Pancreas (tissue), 10 donors: ENCODE measurements at regions not wholly inside any gene's neighbourhood (a gene's known extent, or its start where the extent isn't known, plus 50 kb on each side); places are given as distances from the start of the nearest gene placed in this dataset.
"Not testable (repeated sequence)": the region's sequence is repeated elsewhere in the genome, so short reads cannot be mapped to it uniquely, and the experiment has no call there.

ENCODE experiments used
- ATAC-seq, 4 donors: fragments of 200-7000 bp; cut with Tn5 transposase; one replicate each; pipeline versions ENCODE4 v1.8.0 to v1.9.1; 2020; ENCODE audit warnings: mild to moderate bottlenecking in 4 of 4, moderate library complexity in 4 of 4
- DNase-seq, 6 donors: peaks; one replicate each; pipeline ENCODE4 v3.0.0-alpha.2; 2020
- FAIRE-seq: peaks from 2 replicates; lab custom pipeline; 2012; peaks lifted over from hg19 to GRCh38; lab: Jason Lieb, UNC
- H3K27ac ChIP-seq, 4 donors: fragments of 200-600 bp; sonication (generic); 1 replicate in 3 of 4; 2 replicates in 1 of 4; pipeline versions ENCODE4 v1.5.0 to v1.8.0; 2020
- H3K27me3 ChIP-seq, 4 donors: fragments of 200-600 bp; one replicate each; pipeline ENCODE4 v1.8.0; 2021
- H3K36me3 ChIP-seq, 3 donors: fragments of 200-600 bp; sonication (generic) in 1 of 3; one replicate each; pipeline versions ENCODE4 v1.5.0 to v1.8.0; 2020 to 2021
- H3K4me1 ChIP-seq, 3 donors: fragments of 200-600 bp; one replicate each; pipeline ENCODE4 v1.8.0; 2021
- H3K4me3 ChIP-seq, 4 donors: fragments of 200-600 bp; sonication (generic) in 2 of 4; one replicate each; pipeline versions ENCODE4 v1.5.0 to v1.8.0; 2020 to 2021
- H3K9me3 ChIP-seq, 4 donors: fragments of 200-600 bp; one replicate each; pipeline ENCODE4 v1.8.0; 2021
- CTCF ChIP-seq, 4 donors: fragments of 200-600 bp; sonication (generic) in 3 of 4; IDR thresholded peaks; one replicate each; pipeline versions ENCODE4 v1.5.0 to v1.8.0; 2021; ENCODE audit warnings: antibody characterized with exemption in 4 of 4
- WGBS, 2 donors: extraction: QIAGEN DNeasy Blood & Tissue Kit; methylation state at CpG; one replicate each; pipeline ENCODE4 v1.1.7; 2013; 5-methylcytosine and 5-hydroxymethylcytosine counted together
- intact Hi-C, 3 donors: fragments of 100-400 bp; cut with DNase I; formaldehyde crosslinking; loops; one replicate each; pipeline versions ENCODE4 v1.11.1 to v1.14.2; 2022
- donor health status: healthy with polysubstance abuse.
- donor health status: DM: no; HTN: no; CAD: no; lungs with moderate emphysema.
- donor health status: DM: no; HTN: no; CAD: no.
- donor health status: control.
- donor health status: control.
- donor health status: Bipolar disorder and iron deficiency.
- donor health status: DM: yes; HTN: yes; CAD: no.
- donor health status: DM: no; HTN: no; CAD: no.
- donor health status: DM: no; HTN: no; CAD: no.
- donor health status: DM: yes; HTN: yes; CAD: no.

GRCh38 chr4:66372706-66373105, 702.4 kb upstream of the EPHA5 start:
- Histone ChIP-seq H3K4me1 (no peaks in the 10 kb centered on the region), H3K27me3 (no peaks in the 10 kb centered on the region), H3K27ac (no peak overlapping the region), H3K36me3 (no peaks in the 10 kb centered on the region), H3K9me3 (no peaks in the 10 kb centered on the region), H3K4me3 (no peak overlapping the region)
- ATAC-seq (no peak), DNase-seq (no peak), FAIRE-seq (no peak)
- WGBS, 2 donors, result 74 to 82% methylated on average over 6 of the region's 6 CpGs
- intact Hi-C loops, result no loop called here
- no peak for TF ChIP-seq CTCF (IDR thresholded peaks at IDR 0.05)

DNA sequence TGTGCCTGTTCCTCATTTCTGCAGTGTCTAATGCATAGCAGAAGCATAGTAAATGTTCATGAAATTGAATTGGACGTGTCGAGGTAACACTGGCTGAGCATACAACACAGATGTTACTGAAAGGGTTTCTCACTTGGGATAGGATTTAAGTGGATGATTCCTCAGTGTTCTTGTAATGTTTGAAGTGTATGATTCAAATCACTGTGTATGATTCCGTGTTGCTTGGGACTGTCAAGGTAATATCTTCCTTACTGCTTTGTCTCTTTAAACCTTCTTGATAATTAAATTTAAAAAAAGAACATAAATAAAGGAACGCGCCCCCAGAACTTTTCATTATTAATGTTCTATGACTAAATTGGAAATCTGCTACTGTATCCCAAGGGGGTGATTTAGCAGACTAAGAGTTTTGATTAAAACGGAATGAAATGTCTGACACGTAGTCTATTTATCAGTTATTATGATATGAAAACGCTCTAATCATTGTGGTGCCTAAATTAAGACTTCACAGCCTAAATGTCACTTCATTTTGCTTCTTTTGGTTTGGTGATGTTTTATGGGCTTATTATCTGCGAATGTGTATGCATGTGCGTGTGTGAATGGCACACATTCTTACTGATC, 696.9 kb upstream of the EPHA5 start:
- no peak overlapping the region for H3K4me3 ChIP-seq
- no peak for FAIRE-seq
- no peaks in the 10 kb centered on the region for H3K36me3 ChIP-seq
- no peaks in the 10 kb centered on the region for H3K4me1 ChIP-seq
- H3K9me3 ChIP-seq, result no peaks in the 10 kb centered on the region
- WGBS, 2 donors, result 59 to 75% methylated on average over 10 of the region's 10 CpGs
- intact Hi-C loops, result no loop called here
- H3K27ac ChIP-seq, result no peak overlapping the region
- ATAC-seq, result no peak
- TF ChIP-seq CTCF (IDR thresholded peaks at IDR 0.05), result no peak
- no peaks in the 10 kb centered on the region for H3K27me3 ChIP-seq
- no peak for DNase-seq

DNA sequence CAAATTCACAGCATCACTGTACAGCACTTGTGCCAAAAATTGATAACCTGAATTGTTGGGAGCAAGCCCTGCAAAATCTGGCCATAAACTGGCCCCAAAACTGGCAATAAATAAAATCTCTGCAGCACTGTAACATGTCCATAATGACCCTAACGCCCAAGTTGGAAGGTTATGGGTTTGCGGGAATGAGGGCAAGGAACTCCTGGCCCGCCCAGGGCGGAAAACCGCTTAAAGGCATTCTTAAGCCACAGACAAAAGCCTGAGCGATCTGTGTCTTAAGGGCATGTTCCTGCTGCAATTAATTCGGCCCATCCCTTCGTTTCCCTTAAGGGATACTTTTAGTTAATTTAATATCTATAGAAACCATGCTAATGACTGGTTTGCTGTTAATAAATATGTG, 690.1 kb upstream of the EPHA5 start:
- DNase-seq, FAIRE-seq, ATAC-seq, H3K9me3 ChIP-seq, H3K27ac ChIP-seq, H3K4me3 ChIP-seq, H3K27me3 ChIP-seq, H3K4me1 ChIP-seq, intact Hi-C loops, H3K36me3 ChIP-seq: not testable (repeated sequence)
- WGBS, 2 donors, result 77 to 84% methylated on average over 8 of the region's 8 CpGs

GRCh38 chr4:66357316-66357715, 687.0 kb upstream of the EPHA5 start:
- intact Hi-C loops, result no loop called here
- WGBS, 2 donors, result 28 to 45% methylated on average over 2 of the region's 2 CpGs
- TF ChIP-seq CTCF (IDR thresholded peaks at IDR 0.05), result no peak
- H3K27me3 ChIP-seq, result no peaks in the 10 kb centered on the region
- ATAC-seq, result no peak
- H3K4me3 ChIP-seq, result no peak overlapping the region
- no peak overlapping the region for H3K27ac ChIP-seq
- no peak for DNase-seq
- FAIRE-seq, result no peak
- H3K9me3 ChIP-seq, result no peaks in the 10 kb centered on the region
- H3K4me1 ChIP-seq, result no peaks in the 10 kb centered on the region
- H3K36me3 ChIP-seq, result no peaks in the 10 kb centered on the region

- H3K27me3 ChIP-seq, result no peaks in the 10 kb centered on the region
- no peak for FAIRE-seq
- no peak overlapping the region for H3K4me3 ChIP-seq
- no peak for DNase-seq
- no peak for TF ChIP-seq CTCF (IDR thresholded peaks at IDR 0.05)
- 47 to 54% methylated on average over 2 of the region's 2 CpGs for WGBS, 2 donors
- no peaks in the 10 kb centered on the region for H3K36me3 ChIP-seq
- H3K9me3 ChIP-seq, result no peaks in the 10 kb centered on the region
- H3K27ac ChIP-seq, result no peak overlapping the region
- H3K4me1 ChIP-seq, result no peaks in the 10 kb centered on the region
- no peak for ATAC-seq
- intact Hi-C loops, result no loop called here
These were observed 685.0 kb upstream of the EPHA5 start for GRCh38 chr4:66355328-66355727.
